ENCODE measurements at regions not wholly inside any gene's neighbourhood (a gene's known extent, or its start where the extent isn't known, plus 50 kb on each side); places are given as distances from the start of the nearest gene placed in this dataset.

GRCh38 chr12:115521771-115522409, 755.6 kb downstream of the MED13L start:
- TF ChIP-seq, protein P1, sequence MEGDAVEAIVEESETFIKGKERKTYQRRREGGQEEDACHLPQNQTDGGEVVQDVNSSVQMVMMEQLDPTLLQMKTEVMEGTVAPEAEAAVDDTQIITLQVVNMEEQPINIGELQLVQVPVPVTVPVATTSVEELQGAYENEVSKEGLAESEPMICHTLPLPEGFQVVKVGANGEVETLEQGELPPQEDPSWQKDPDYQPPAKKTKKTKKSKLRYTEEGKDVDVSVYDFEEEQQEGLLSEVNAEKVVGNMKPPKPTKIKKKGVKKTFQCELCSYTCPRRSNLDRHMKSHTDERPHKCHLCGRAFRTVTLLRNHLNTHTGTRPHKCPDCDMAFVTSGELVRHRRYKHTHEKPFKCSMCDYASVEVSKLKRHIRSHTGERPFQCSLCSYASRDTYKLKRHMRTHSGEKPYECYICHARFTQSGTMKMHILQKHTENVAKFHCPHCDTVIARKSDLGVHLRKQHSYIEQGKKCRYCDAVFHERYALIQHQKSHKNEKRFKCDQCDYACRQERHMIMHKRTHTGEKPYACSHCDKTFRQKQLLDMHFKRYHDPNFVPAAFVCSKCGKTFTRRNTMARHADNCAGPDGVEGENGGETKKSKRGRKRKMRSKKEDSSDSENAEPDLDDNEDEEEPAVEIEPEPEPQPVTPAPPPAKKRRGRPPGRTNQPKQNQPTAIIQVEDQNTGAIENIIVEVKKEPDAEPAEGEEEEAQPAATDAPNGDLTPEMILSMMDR (IDR thresholded peaks at IDR 0.05; ENCODE audit: poor library complexity, severe bottlenecking), result no peak
- TF ChIP-seq POLR2AphosphoS5 (IDR thresholded peaks at IDR 0.05) (no peak), MXI1 (conservative IDR thresholded peaks at IDR 0.05; ENCODE audit: poor library complexity, severe bottlenecking) (no peak), TAF1 (IDR thresholded peaks at IDR 0.05; ENCODE audit: low read depth) (no peak), EZH2 (IDR thresholded peaks at IDR 0.05; ENCODE audit: borderline replicate concordance, insufficient read depth, low read length, poor library complexity, severe bottlenecking) (no peak), SMC3 (conservative IDR thresholded peaks at IDR 0.05; ENCODE audit: poor library complexity) (no peak), RAD21 (conservative IDR thresholded peaks at IDR 0.05) (no peak), REST (IDR thresholded peaks at IDR 0.05; ENCODE audit: borderline replicate concordance) (no peak)
